Endothelial cell (in vitro differentiated cells): ENCODE measurements at regions not wholly inside any gene's neighbourhood (a gene's known extent, or its start where the extent isn't known, plus 50 kb on each side); places are given as distances from the start of the nearest gene placed in this dataset.

Experiments used
- DNase-seq: peaks from one replicate; pipeline ENCODE4 v3.0.0; 2021; ENCODE audit warnings: low spot score
- H3K27ac Mint-ChIP-seq: one replicate; pipeline ENCODE4 v1.8.0; 2021; ENCODE audit warnings: mixed read lengths, inconsistent platforms; ENCODE audit not compliant: unreplicated experiment
- H3K27me3 Mint-ChIP-seq: one replicate; pipeline ENCODE4 v1.8.0; 2021; ENCODE audit warnings: mild to moderate bottlenecking, moderate library complexity, mixed read lengths, inconsistent platforms; ENCODE audit not compliant: unreplicated experiment
- H3K36me3 Mint-ChIP-seq: one replicate; pipeline ENCODE4 v1.8.0; 2021; ENCODE audit warnings: mild to moderate bottlenecking, low read depth, mixed read lengths, inconsistent platforms; ENCODE audit not compliant: unreplicated experiment
- H3K4me1 Mint-ChIP-seq: one replicate; pipeline ENCODE4 v1.8.0; 2021; ENCODE audit warnings: mild to moderate bottlenecking, mixed read lengths, inconsistent platforms; ENCODE audit not compliant: unreplicated experiment
- H3K4me3 Mint-ChIP-seq: one replicate; pipeline ENCODE4 v1.8.0; 2021; ENCODE audit warnings: mild to moderate bottlenecking, mixed read lengths, inconsistent platforms; ENCODE audit not compliant: unreplicated experiment
- H3K9me3 Mint-ChIP-seq: one replicate; pipeline ENCODE4 v1.8.0; 2021; ENCODE audit warnings: mixed read lengths, inconsistent platforms; ENCODE audit not compliant: unreplicated experiment
- TF ChIP-seq, protein P1 (sequence below): fragments of 200-600 bp; sonication (generic); IDR thresholded peaks from one replicate; pipeline ENCODE4 v1.5.0; 2021; ENCODE audit warnings: antibody characterized with exemption; ENCODE audit not compliant: unreplicated experiment

DNA sequence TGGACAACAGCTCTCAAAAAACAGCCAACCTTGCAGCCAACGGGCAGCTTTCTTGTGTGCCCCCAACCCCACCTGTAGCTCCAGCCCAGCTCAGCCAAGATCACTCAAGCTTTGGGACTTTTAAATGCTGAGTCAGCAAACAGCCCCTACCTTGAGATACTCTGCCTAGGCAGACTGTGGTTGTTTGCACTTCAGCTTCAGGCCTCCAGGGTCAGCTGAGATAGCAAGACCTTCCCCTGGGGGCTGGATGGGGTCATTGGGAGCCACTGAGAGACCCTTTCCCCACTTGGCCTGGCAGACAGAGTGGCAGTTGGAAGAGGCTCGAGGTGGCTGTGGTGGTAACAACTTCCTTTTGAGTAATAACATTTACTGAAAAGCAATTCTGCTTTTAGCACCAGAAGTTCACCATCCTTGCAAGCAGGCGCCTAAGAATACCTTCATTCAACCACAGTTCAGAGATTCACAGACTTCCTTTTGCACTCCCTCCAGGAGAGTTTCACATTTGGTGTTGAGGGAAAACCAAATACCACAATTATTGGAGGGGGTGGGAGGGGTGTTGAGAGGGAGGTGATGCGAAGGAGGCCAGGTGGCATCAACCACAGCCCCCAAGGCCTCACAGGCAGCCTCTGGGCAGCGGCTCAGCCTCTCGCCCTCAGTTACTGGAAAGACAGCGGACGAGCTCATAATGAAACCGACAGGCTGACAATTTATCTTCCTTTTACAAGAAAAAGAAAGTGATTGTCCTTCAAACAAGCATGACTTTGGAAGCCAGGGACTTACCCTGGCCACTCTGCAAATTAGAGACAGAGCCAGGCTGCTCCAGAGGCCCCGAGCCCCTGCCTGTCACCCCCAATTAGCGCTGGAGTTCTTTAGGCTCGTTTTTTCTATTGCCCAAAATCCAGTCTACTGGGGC, 148.1 kb downstream of the CEBPB start:
- H3K27me3 Mint-ChIP-seq: peaks cover 2% of the 10 kb centered on the region
- no peaks in the 10 kb centered on the region for H3K9me3 Mint-ChIP-seq
- no peaks in the 10 kb centered on the region for H3K4me1 Mint-ChIP-seq
- H3K36me3 Mint-ChIP-seq: no peaks in the 10 kb centered on the region
- no peak for DNase-seq
- H3K27ac Mint-ChIP-seq: no peak overlapping the region
- H3K4me3 Mint-ChIP-seq: no peak overlapping the region
- TF ChIP-seq, protein P1, sequence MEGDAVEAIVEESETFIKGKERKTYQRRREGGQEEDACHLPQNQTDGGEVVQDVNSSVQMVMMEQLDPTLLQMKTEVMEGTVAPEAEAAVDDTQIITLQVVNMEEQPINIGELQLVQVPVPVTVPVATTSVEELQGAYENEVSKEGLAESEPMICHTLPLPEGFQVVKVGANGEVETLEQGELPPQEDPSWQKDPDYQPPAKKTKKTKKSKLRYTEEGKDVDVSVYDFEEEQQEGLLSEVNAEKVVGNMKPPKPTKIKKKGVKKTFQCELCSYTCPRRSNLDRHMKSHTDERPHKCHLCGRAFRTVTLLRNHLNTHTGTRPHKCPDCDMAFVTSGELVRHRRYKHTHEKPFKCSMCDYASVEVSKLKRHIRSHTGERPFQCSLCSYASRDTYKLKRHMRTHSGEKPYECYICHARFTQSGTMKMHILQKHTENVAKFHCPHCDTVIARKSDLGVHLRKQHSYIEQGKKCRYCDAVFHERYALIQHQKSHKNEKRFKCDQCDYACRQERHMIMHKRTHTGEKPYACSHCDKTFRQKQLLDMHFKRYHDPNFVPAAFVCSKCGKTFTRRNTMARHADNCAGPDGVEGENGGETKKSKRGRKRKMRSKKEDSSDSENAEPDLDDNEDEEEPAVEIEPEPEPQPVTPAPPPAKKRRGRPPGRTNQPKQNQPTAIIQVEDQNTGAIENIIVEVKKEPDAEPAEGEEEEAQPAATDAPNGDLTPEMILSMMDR: no peak

- no peaks in the 10 kb centered on the region for H3K9me3 Mint-ChIP-seq
- no peak for DNase-seq
- no peak overlapping the region for H3K27ac Mint-ChIP-seq
- no peaks in the 10 kb centered on the region for H3K4me1 Mint-ChIP-seq
- TF ChIP-seq, protein P1: no peak
- no peak overlapping the region for H3K4me3 Mint-ChIP-seq
- H3K36me3 Mint-ChIP-seq: no peaks in the 10 kb centered on the region
- H3K27me3 Mint-ChIP-seq: peaks cover 5% of the 10 kb centered on the region
Observed at GRCh38 chr20:50339466-50339901, 148.9 kb downstream of the CEBPB start.

DNA sequence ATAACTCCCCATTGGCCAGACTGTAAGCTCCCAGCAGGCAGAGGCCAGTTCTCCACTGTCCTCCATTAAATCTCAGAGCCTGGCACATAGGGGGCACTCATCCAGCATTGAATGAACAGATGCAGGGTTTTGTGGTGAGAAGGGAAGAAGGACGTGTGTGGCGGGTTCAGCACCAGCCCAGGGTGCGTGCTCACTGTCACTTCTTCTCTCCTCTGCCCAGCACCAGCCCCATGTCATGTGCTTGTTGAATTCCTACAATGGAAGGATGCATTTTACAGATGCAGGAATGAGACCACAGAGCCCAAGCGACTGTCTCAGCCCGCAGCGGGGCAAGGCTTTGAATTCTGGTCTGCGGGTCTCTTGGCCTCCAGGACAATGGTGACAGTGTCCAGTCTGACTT, 149.9 kb downstream of the CEBPB start:
- H3K4me3 Mint-ChIP-seq: no peak overlapping the region
- H3K4me1 Mint-ChIP-seq: peaks cover 3% of the 10 kb centered on the region
- H3K9me3 Mint-ChIP-seq: no peaks in the 10 kb centered on the region
- no peaks in the 10 kb centered on the region for H3K36me3 Mint-ChIP-seq
- H3K27me3 Mint-ChIP-seq: peaks cover 5% of the 10 kb centered on the region
- H3K27ac Mint-ChIP-seq: no peak overlapping the region
- TF ChIP-seq, protein P1: no peak
- no peak for DNase-seq

DNA sequence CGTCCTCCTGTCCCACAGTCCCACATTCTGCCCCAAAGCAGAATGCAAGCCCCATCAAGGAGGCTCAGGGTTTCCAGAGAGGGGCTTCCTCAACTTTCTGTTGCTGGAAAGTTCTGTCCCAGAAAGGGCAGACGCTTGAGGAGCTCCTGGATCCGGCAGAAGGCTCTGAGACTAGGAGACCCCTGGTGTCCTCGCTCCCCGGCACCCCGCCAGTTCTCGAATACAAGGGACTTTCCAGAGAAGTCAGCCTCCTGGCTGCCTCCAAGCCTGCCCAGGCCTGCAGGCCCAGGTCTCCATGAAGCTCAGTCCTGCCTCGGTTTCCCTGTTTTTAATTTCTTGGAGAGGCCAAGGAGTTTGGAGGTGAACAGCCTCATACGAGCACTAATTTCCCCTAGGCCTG, 150.4 kb downstream of the CEBPB start:
- H3K9me3 Mint-ChIP-seq: no peaks in the 10 kb centered on the region
- no peak for DNase-seq
- peaks cover 5% of the 10 kb centered on the region for H3K27me3 Mint-ChIP-seq
- H3K27ac Mint-ChIP-seq: no peak overlapping the region
- TF ChIP-seq, protein P1: no peak
- H3K4me1 Mint-ChIP-seq: peaks cover 7% of the 10 kb centered on the region
- H3K4me3 Mint-ChIP-seq: no peak overlapping the region
- no peaks in the 10 kb centered on the region for H3K36me3 Mint-ChIP-seq

DNA sequence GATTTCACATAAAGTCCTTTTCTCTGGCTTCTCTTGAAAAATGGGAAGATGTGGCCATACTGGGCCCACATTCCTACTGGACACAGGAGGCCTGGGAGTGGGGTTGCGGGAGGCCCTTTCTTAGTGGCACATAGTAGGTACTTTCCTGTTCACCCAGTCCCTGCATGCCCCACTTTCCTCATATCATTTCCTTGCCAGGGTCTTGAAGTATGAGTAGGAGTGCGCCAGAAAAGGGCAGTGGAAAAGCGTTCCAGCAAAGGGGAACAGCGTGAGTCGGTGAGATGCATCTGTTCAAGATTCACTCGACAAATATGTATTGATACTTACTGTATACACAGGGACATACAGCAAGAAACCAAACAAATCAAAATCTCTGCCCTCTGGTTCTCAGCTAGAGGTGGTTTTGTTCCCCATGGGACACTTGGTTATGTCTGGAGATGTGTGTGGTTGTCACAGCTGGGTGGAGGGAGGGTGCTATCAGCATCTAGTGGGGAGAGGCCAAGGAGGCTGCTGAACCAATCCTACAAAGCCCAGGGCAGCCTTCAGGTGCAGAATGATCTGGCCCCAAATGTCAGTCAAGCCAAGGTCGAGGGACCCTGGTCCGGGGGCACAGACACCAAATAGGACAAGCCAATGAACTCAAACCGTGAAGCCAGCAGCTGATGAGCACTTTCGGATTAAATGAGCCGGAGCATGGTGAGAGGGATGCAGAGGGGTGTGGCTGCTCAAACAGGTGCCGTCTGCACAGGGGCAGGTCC, 151.4 kb downstream of the CEBPB start:
- peaks cover 6% of the 10 kb centered on the region for H3K27me3 Mint-ChIP-seq
- no peaks in the 10 kb centered on the region for H3K36me3 Mint-ChIP-seq
- no peak overlapping the region for H3K27ac Mint-ChIP-seq
- no peak for DNase-seq
- no peaks in the 10 kb centered on the region for H3K9me3 Mint-ChIP-seq
- H3K4me3 Mint-ChIP-seq: no peak overlapping the region
- peaks cover 14% of the 10 kb centered on the region for H3K4me1 Mint-ChIP-seq
- TF ChIP-seq, protein P1: no peak
